ENCODE measurements at regions not wholly inside any gene's neighbourhood (a gene's known extent, or its start where the extent isn't known, plus 50 kb on each side); places are given as distances from the start of the nearest gene placed in this dataset.

GRCh38 chr7:52862321-52862720 lies 173.1 kb upstream of the POM121L12 start:
- no peak for ATAC-seq (replicated peaks; ENCODE audit: extremely low read depth, poor library complexity, severe bottlenecking)
- DNase-seq (ENCODE audit: low spot score in 2 of 2) = no peak
- no peak overlapping the region for H3K27ac Mint-ChIP-seq (ENCODE audit: low read depth)

DNA sequence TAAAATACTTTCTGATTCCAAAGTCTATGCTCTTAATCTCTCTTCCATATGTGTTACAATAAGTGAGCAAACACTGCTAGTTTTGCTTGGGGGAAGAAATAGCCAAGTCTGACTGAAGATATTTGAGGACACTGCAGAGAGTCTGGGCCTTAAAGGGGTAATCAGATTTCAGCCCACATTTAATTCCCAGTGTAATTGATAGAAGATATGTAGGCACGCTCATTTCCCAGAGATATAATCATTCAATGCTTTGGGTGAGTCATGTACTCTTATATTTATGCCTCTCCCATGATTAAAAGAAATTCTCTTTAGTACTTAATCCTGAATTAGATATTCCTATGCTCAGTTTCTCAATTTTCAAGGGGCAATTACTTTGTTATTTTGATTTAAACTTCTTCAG lies 178.1 kb upstream of the POM121L12 start:
- ATAC-seq (replicated peaks; ENCODE audit: extremely low read depth, poor library complexity, severe bottlenecking) (no peak), DNase-seq (ENCODE audit: low spot score in 2 of 2) (no peak)
- Mint-ChIP-seq H3K36me3 (ENCODE audit: insufficient read depth) (no peaks in the 10 kb centered on the region), H3K27me3 (no peaks in the 10 kb centered on the region), H3K9me3 (peaks cover 15% of the 10 kb centered on the region), H3K4me3 (no peak overlapping the region), H3K4me1 (no peaks in the 10 kb centered on the region), H3K27ac (ENCODE audit: low read depth) (no peak overlapping the region)

More at GRCh38 chr7:52862321-52862720, 173.1 kb upstream of the POM121L12 start:
- Mint-ChIP-seq H3K36me3 (ENCODE audit: insufficient read depth) (no peaks in the 10 kb centered on the region), H3K4me1 (no peaks in the 10 kb centered on the region), H3K9me3 (peaks cover 11% of the 10 kb centered on the region), H3K27me3 (no peaks in the 10 kb centered on the region), H3K4me3 (no peak overlapping the region)

DNA sequence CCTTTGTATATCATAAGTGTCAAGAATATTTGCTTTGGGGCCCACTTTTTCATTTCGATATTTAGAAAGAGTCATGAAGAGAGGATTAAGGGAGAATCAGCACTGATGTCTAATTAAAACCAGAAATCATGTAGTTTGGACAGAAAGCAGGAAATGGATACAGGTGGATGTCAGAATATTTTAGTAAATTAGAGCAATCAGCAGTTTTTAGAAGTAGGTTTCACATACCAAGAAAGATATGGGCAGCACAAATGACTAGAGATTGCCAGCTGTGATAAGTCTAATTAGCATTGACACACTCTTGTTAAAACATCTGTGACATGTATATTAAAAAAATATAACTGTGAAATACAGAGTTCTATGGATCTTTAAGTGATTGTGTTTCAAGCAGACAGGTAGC lies 180.8 kb upstream of the POM121L12 start:
- DNase-seq (ENCODE audit: low spot score in 2 of 2) = no peak
- peaks cover 16% of the 10 kb centered on the region for H3K9me3 Mint-ChIP-seq
- no peaks in the 10 kb centered on the region for H3K27me3 Mint-ChIP-seq
- no peak for ATAC-seq (replicated peaks; ENCODE audit: extremely low read depth, poor library complexity, severe bottlenecking)
- H3K4me3 Mint-ChIP-seq = no peak overlapping the region
- no peak overlapping the region for H3K27ac Mint-ChIP-seq (ENCODE audit: low read depth)
- no peaks in the 10 kb centered on the region for H3K36me3 Mint-ChIP-seq (ENCODE audit: insufficient read depth)
- no peaks in the 10 kb centered on the region for H3K4me1 Mint-ChIP-seq

GRCh38 chr7:52851547-52851946 lies 183.9 kb upstream of the POM121L12 start:
- Mint-ChIP-seq H3K36me3 (ENCODE audit: insufficient read depth) (no peaks in the 10 kb centered on the region), H3K27ac (ENCODE audit: low read depth) (no peak overlapping the region), H3K27me3 (no peaks in the 10 kb centered on the region), H3K4me1 (no peaks in the 10 kb centered on the region), H3K4me3 (no peak overlapping the region), H3K9me3 (peaks cover 23% of the 10 kb centered on the region)
- no peak for DNase-seq (ENCODE audit: low spot score in 2 of 2)
- no peak for ATAC-seq (replicated peaks; ENCODE audit: extremely low read depth, poor library complexity, severe bottlenecking)

DNA sequence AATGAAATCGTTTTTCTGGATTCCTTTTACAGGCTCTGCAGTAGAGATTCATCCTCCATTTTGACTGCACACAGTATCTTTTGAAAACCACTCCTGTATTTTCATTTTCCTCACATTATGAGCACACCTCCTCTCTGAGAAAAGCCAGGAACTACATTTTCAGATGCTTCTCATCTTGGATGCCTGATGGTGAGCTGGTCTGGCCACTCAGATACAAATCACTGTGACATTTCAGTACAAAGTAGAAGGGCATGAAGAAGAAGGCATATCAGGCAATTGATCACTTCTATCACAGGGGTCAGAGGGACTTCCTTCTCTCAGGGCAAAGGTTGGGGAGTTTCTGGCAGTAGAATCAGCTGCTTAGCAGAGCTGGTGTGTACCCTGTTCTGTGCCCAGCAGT lies 192.0 kb upstream of the POM121L12 start:
- H3K4me1 Mint-ChIP-seq = no peaks in the 10 kb centered on the region
- DNase-seq (ENCODE audit: low spot score in 2 of 2) = no peak
- no peak overlapping the region for H3K4me3 Mint-ChIP-seq
- peaks cover 31% of the 10 kb centered on the region for H3K9me3 Mint-ChIP-seq
- H3K27me3 Mint-ChIP-seq = no peaks in the 10 kb centered on the region
- H3K36me3 Mint-ChIP-seq (ENCODE audit: insufficient read depth) = peaks cover 2% of the 10 kb centered on the region
- no peak overlapping the region for H3K27ac Mint-ChIP-seq (ENCODE audit: low read depth)
- no peak for ATAC-seq (replicated peaks; ENCODE audit: extremely low read depth, poor library complexity, severe bottlenecking)

DNA sequence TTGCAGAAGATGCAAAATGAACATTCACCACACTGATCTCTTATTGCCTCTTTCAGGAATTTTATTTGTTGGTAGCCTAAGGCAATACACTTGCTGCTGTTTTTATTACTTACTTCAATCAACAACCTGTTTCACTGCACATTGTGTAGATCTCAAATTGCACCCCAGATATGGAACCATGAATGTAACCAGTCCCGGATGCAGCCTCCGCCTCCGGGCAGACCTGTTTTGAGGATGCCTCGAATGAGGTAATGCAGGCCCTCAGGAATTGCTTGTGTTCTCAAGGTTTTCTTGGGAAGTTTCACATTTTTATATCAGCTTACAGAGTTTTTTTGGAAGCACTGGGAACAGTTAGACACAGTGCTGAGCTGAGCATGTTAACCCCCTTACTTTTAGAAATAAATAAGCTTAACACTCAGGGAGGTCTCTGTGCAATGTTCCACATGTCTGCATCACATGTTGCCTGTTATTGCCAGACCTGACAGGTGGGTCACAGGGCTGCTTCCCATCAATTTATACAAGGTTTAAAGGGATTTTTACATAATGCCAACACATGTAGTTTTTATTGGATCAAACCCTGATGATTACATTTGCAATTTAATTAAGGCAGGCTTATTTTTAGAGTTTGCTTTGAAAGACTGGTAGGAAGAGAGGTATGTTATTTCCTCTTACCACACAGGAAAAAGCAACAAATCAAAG lies 193.1 kb upstream of the POM121L12 start:
- DNase-seq (ENCODE audit: low spot score in 2 of 2) (no peak), ATAC-seq (replicated peaks; ENCODE audit: extremely low read depth, poor library complexity, severe bottlenecking) (no peak)
- no peaks in the 10 kb centered on the region for H3K27me3 Mint-ChIP-seq
- H3K36me3 Mint-ChIP-seq (ENCODE audit: insufficient read depth) = peaks cover 2% of the 10 kb centered on the region
- H3K9me3 Mint-ChIP-seq = peaks cover 38% of the 10 kb centered on the region
- no peaks in the 10 kb centered on the region for H3K4me1 Mint-ChIP-seq
- H3K4me3 Mint-ChIP-seq = no peak overlapping the region
- no peak overlapping the region for H3K27ac Mint-ChIP-seq (ENCODE audit: low read depth)

DNA sequence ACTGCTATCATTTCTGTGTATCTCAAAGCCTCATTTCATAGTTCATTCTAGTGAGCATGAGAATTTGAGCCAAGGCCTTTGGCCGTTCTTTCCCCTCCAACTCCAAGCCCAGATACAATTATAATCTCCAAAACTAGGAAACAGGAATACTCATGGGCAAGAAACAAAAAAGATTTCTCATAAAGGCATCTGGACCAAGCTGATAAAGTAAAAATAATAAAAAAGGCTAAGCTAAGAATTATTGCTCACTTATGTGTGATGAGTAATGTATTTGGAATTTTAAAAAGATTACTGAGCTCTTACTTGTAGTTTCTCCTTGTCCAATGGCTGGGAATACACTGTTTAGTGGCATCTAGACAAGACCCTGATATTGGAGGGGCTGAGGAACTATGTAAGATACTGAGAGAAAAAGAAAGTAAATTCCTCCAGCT lies 196.4 kb upstream of the POM121L12 start:
- Mint-ChIP-seq H3K27me3 (no peaks in the 10 kb centered on the region), H3K4me1 (no peaks in the 10 kb centered on the region), H3K4me3 (no peak overlapping the region), H3K36me3 (ENCODE audit: insufficient read depth) (peaks cover 1% of the 10 kb centered on the region), H3K27ac (ENCODE audit: low read depth) (no peak overlapping the region), H3K9me3 (peaks cover 28% of the 10 kb centered on the region)
- DNase-seq (ENCODE audit: low spot score in 2 of 2) (no peak), ATAC-seq (replicated peaks; ENCODE audit: extremely low read depth, poor library complexity, severe bottlenecking) (no peak)

DNA sequence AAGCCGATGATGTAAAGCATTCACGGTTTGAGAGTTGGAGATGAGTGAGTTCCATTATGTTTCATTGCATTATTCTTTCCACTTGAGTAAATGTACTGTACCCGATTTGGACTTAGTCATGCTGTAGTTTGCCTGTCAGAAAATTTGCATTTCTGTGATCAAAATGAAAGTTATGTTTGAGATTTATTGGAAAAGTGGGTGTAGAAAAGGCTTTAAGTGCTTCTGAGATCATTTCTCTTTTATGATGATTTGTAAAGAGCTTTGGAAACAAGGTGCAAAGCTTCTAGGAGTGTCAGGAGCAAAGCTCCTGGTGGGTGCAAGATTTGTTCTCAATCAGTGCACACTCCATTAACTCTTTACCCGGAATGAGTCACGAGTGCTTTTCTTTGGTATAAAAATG lies 204.1 kb upstream of the POM121L12 start:
- H3K27ac Mint-ChIP-seq (ENCODE audit: low read depth) = no peak overlapping the region
- H3K9me3 Mint-ChIP-seq = peaks cover 23% of the 10 kb centered on the region
- no peak for DNase-seq (ENCODE audit: low spot score in 2 of 2)

DNA sequence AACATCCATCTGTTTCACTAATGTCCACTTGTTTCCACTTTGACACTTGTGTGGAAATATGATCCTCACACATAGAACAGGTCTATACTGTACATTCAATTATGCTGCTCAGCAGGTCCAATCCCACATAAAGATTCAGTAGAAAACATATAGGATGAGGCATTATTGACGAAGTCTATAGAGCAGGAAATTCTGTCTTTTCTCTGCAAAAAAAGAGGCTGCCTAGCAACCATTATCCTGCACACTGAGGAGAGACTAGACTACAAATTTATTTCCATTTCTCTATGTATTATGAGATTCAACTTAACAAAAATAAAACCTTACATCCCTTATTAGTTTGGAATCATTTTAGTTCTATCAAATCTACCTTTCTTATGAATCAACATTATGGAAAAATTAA lies 204.6 kb upstream of the POM121L12 start:
- Mint-ChIP-seq H3K4me3 (no peak overlapping the region), H3K27ac (ENCODE audit: low read depth) (no peak overlapping the region), H3K9me3 (peaks cover 24% of the 10 kb centered on the region), H3K27me3 (no peaks in the 10 kb centered on the region), H3K36me3 (ENCODE audit: insufficient read depth) (no peaks in the 10 kb centered on the region), H3K4me1 (no peaks in the 10 kb centered on the region)
- DNase-seq (ENCODE audit: low spot score in 2 of 2) (no peak), ATAC-seq (replicated peaks; ENCODE audit: extremely low read depth, poor library complexity, severe bottlenecking) (no peak)

More for the DNA sequence above, 204.1 kb upstream of the POM121L12 start:
- Mint-ChIP-seq H3K4me3 (no peak overlapping the region), H3K27me3 (no peaks in the 10 kb centered on the region), H3K36me3 (ENCODE audit: insufficient read depth) (no peaks in the 10 kb centered on the region), H3K4me1 (no peaks in the 10 kb centered on the region)
- ATAC-seq (replicated peaks; ENCODE audit: extremely low read depth, poor library complexity, severe bottlenecking) = no peak

DNA sequence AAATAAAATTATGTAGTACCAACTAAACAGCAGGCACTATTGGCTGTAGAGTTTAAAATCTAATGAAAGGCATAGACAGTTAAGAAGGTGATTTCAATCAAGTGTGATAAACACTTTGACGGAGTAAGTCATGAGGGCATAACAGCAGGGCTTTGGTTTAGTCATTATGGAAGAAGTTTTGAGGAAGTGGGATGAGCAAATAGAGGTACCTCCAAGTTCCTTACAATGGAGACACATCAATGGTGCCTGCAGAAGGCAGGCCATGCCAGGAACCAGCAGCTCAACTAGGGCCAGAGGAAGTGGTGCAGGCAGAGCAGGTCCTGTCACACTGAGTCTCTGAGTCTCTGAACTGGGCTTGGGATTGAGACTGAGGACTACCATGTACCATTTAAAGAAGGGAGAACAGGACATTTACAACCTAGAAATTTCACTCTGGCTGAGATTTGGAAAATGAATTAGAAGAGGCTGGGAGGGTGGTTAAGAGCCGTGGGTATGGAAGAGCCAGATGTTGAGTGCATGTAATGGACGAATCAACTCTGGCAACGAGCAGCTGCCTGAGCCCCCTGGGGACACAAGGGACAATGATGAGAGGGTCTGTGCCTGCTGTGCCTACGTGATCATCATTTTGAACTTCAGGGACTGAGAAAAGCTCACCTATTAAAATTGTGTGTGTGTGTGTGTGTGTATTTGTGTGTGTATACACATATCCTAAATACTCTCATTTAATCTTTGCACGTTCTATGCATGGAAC lies 208.7 kb upstream of the POM121L12 start:
- no peaks in the 10 kb centered on the region for H3K27me3 Mint-ChIP-seq

DNA sequence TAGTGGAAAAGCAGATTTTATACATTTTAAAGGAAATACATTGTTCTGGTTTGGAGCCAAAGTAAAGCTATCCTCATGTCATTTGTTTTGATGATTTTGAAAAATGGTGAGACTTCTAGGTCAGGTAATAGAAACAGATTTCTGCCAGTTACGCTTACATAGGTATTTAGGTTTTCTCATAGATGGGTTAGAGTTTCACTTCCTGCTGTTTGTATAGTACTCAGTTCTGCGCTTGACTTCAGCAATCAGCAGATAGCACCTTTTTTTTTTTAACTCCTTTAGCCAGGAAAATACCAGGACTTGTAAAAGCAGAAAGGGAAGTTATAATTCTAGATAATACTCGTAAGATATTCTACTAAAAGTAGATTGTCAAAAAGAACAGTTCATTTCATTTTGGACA lies 209.8 kb upstream of the POM121L12 start:
- Mint-ChIP-seq H3K36me3 (ENCODE audit: insufficient read depth) (no peaks in the 10 kb centered on the region), H3K4me1 (no peaks in the 10 kb centered on the region), H3K27me3 (no peaks in the 10 kb centered on the region), H3K27ac (ENCODE audit: low read depth) (no peak overlapping the region), H3K9me3 (peaks cover 37% of the 10 kb centered on the region), H3K4me3 (no peak overlapping the region)
- no peak for DNase-seq (ENCODE audit: low spot score in 2 of 2)
- ATAC-seq (replicated peaks; ENCODE audit: extremely low read depth, poor library complexity, severe bottlenecking) = no peak

More for the DNA sequence above, 208.7 kb upstream of the POM121L12 start:
- Mint-ChIP-seq H3K27ac (ENCODE audit: low read depth) (no peak overlapping the region), H3K4me3 (no peak overlapping the region), H3K4me1 (no peaks in the 10 kb centered on the region), H3K36me3 (ENCODE audit: insufficient read depth) (no peaks in the 10 kb centered on the region), H3K9me3 (peaks cover 38% of the 10 kb centered on the region)
- ATAC-seq (replicated peaks; ENCODE audit: extremely low read depth, poor library complexity, severe bottlenecking) (no peak), DNase-seq (ENCODE audit: low spot score in 2 of 2) (no peak)

DNA sequence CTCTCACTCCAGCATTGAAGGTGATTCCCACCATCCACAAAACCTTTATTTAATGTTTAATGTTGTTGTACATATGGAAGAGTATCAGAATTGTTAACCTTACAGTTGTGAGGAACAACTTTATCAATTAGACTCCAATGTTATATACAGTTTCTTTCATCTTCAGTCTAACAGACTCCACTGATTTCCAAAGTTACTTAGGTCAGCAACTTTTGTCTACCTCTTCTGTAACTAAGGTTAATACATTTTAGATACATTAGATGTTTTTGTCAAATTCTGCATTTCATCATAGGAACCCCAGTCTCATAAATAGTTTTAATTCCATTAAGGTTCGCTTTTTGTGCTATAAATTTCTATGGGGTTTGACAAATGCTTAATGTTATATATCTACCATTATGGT lies 223.9 kb upstream of the POM121L12 start:
- Mint-ChIP-seq H3K9me3 (peaks cover 22% of the 10 kb centered on the region), H3K27ac (ENCODE audit: low read depth) (no peak overlapping the region), H3K4me3 (no peak overlapping the region), H3K4me1 (no peaks in the 10 kb centered on the region), H3K36me3 (ENCODE audit: insufficient read depth) (no peaks in the 10 kb centered on the region), H3K27me3 (no peaks in the 10 kb centered on the region)
- ATAC-seq (replicated peaks; ENCODE audit: extremely low read depth, poor library complexity, severe bottlenecking) (no peak), DNase-seq (ENCODE audit: low spot score in 2 of 2) (no peak)

DNA sequence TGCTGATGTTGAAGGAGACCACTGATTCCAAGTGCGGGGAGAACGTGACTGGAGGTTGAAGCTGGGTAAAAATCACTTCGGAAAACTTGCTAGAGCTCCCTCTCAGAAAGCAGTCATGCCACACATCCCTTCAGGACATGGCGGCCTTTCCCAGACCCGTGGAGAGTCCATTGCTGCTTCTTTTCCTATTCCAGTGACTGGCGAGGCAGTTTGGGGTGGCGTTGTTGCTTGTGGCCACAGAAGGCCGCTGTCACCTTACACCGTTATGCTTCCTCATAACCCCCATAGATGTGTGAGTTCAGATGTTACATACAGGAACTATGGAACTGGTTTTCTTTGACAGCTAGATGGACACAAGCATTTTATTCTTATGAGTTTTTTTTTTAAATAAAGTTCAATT lies 235.6 kb upstream of the POM121L12 start:
- DNase-seq (ENCODE audit: low spot score in 2 of 2) = no peak
- no peak overlapping the region for H3K4me3 Mint-ChIP-seq
- no peak overlapping the region for H3K27ac Mint-ChIP-seq (ENCODE audit: low read depth)
- H3K4me1 Mint-ChIP-seq = no peaks in the 10 kb centered on the region
- no peak for ATAC-seq (replicated peaks; ENCODE audit: extremely low read depth, poor library complexity, severe bottlenecking)
- H3K36me3 Mint-ChIP-seq (ENCODE audit: insufficient read depth) = peaks cover 2% of the 10 kb centered on the region
- H3K27me3 Mint-ChIP-seq = no peaks in the 10 kb centered on the region
- H3K9me3 Mint-ChIP-seq = peaks cover 41% of the 10 kb centered on the region

All from central memory CD8-positive, alpha-beta T cell (primary cell).